NCI-H345 treated with DMSO at 0.1 percent for 48 hours (cell line): ENCODE measurements at regions not wholly inside any gene's neighbourhood (a gene's known extent, or its start where the extent isn't known, plus 50 kb on each side); places are given as distances from the start of the nearest gene placed in this dataset.

ENCODE experiments used
- DNase-seq: peaks from one replicate; lab custom pipeline; 2025; ENCODE audit not compliant: unreplicated experiment; lab: John Stamatoyannopoulos, UW

GRCh38 chr2:82307511-82307910 is 2003.0 kb upstream of the LRRTM1 start:
- DNase-seq: no peak

GRCh38 chr2:82301506-82301905 is 1997.0 kb upstream of the LRRTM1 start:
- no peak for DNase-seq

- no peak for DNase-seq
Observed at GRCh38 chr2:82289446-82289845, 1984.9 kb upstream of the LRRTM1 start.

DNA sequence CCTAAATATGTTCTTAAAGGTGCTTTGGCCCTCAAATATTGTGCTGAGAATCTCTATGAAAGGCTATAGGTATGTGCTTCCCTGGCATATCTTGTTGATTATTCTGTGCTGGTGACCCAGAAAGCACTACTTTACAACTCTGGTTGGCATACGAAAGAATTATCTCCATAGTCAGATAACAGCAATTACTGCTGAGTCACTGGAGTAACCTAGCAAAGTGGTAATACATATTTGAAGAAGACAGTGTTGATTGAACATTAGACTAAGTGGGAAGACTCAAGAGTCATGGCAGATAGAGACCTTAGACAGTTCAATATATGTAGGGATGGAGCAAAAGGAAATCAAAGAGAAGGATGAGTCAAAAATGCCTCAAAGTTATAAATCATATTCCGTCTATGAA is 1978.5 kb upstream of the LRRTM1 start:
- DNase-seq: no peak

GRCh38 chr2:82282111-82282882 is 1977.7 kb upstream of the LRRTM1 start:
- no peak for DNase-seq

GRCh38 chr2:82279367-82279766 is 1974.8 kb upstream of the LRRTM1 start:
- no peak for DNase-seq

- DNase-seq: no peak
Observed at GRCh38 chr2:82278416-82278815, 1973.9 kb upstream of the LRRTM1 start.

GRCh38 chr2:82275599-82275998 is 1971.0 kb upstream of the LRRTM1 start:
- peak; percentile 34 for DNase-seq

- DNase-seq: no peak
Observed at GRCh38 chr2:82268446-82268845, 1963.9 kb upstream of the LRRTM1 start.

DNA sequence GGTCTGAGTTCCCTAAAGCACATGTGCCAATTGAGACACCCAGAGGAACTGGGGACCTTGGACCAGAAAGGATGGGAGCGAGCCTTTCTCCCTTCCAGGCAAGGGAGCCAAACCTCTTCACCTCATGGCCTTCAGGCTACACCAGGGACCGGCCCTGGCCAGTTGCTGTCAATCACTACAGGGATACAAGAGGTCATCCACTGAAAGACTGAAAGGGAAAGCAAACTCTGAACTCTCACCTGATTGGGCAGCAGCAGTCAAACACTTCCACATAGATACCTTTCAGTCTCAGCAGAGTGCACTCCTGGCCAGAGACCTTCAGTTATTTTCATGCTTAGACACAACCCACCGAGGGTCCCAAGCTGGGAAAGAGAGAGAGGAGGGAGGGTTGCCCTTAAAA is 1956.0 kb upstream of the LRRTM1 start:
- DNase-seq: no peak

GRCh38 chr2:82259551-82259950 is 1955.0 kb upstream of the LRRTM1 start:
- DNase-seq: no peak

- no peak for DNase-seq
Observed at GRCh38 chr2:82257796-82258555, 1953.4 kb upstream of the LRRTM1 start.

- no peak for DNase-seq
Observed at GRCh38 chr2:82256983-82257632, 1952.6 kb upstream of the LRRTM1 start.

- DNase-seq: no peak
Observed at GRCh38 chr2:82256288-82256687, 1951.7 kb upstream of the LRRTM1 start.

DNA sequence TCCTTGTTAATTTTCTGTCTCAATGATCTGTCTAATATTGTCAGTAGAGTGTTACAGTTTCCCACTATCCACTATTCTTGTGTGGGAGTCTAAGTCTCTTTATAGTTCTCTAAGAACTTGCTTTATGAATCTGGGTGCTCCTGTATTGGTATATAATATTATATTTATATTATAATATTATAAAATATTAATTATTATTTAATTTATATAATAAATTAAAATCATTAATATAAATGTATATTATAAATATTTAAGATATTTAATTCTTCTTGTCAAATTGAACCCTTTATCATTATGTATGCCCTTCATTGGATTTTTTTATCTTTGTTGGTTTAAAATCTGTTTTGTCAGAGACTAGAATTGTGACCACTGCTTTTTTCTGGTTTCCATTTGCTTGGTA is 1950.2 kb upstream of the LRRTM1 start:
- DNase-seq: no peak

DNA sequence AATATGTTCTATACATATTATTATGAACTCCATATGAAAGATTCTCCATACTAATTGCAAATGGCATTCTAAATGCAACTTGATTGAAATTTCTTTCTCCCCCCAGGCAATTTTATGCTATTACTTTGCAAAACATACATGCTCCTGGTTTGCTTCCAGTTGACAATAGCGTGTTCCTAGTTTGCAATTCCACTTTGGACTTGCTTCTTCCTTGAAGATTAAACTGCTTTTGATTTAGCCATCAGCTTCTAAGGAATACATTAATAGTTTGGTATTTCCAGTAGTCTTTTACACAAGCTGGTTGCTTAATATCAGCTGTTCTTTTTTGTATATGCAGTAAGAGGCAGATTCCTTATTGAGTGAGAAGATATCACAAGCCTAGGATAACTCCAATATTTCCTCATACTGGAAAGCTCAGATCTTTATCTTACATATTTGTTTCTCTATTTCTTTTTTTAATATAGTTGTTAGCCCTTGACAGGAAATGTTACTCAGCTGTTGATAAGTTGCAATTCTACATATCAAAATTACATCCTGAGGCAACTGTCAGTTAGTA is 1941.7 kb upstream of the LRRTM1 start:
- DNase-seq: no peak

DNA sequence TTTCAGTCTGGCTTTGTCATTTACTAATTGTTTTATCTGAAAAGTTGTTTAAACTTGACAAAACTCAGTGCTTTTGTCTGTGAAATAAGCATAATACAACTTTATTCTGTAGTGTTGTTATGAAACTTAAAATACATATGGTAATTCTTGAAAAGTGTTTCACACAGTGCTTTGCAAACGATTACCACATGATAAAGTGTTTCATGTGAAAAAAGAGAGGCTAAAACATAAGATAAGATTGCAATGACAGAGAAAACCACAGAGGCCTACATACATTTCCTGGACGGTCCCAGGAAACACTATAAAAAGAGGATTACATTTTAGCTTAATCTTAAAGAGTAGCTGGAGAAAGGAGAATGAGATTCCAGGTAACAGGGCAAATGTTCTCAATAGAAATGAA is 1934.6 kb upstream of the LRRTM1 start:
- no peak for DNase-seq

DNA sequence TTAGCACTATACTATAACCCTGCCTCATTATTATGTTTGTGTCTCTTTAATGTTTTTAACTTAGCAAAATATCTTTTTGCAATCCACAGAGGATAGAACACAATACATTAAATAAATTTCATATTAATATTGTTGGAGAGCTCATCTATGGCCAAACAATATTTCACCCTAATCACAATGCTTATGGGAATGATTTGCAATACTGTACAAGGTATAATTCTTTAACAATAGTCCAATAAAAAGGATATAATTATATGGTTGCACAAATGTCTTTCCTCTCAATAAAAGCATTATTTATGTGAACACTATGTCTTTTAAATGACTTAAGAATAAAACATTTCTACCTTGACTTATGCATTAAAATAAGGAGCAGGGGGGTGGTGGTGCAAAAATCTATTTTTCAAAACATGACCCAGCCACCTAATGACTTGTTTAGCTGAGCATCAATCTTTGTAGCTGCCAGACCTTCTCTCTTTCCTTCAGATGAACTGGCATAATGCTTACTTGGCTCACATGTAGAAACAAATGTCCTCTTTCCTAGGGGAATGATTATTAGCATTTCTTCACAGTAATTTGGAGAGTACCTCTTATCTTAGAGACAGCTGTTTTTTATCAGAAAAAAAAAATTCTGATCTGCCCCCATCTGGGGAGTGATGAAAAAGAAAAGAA is 1933.6 kb upstream of the LRRTM1 start:
- DNase-seq: no peak

- DNase-seq: no peak
Observed at GRCh38 chr2:82234283-82234874, 1929.8 kb upstream of the LRRTM1 start.

DNA sequence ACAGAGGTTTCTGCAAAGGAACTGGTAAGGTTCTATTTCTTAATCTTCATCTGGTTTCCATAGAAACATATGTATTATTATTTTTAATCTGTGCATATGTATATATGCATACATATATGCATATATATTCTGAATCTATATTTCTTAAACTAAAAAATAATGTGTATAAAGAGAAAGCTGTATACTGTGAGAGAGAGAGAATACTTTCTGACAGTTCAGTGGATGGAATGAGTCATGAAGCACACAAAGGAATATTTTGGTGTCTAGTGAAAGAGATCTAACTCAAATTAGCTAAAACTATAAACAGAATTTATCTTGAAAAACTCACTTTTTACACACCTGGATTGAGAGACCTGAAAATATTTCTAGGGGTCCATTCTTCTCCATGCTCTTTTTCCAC is 1929.3 kb upstream of the LRRTM1 start:
- DNase-seq: no peak

DNA sequence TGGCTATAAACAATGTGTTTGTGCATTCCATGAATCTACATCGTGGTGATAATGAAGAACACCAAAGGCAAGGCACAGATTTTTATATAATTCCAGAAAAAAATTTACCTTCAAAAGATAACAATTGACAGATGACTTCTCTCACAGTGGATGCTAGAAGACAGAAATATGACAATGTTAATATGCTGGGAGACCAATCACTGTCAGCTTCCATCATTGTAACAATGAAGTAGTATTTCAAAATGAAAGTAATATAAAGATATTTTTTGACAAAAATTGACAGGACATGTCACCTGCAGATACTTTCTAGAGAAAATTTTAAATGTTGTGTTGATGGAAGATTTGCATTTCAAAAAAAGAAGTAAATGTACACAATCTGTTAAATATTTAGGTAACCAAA is 1925.9 kb upstream of the LRRTM1 start:
- DNase-seq: no peak
